Breast epithelium (tissue), 3 donors: ENCODE measurements at regions not wholly inside any gene's neighbourhood (a gene's known extent, or its start where the extent isn't known, plus 50 kb on each side); places are given as distances from the start of the nearest gene placed in this dataset.
"Not testable (repeated sequence)": the region's sequence is repeated elsewhere in the genome, so short reads cannot be mapped to it uniquely, and the experiment has no call there.

Source experiments
- CTCF ChIP-seq, 3 donors: fragments of 450-650 bp; IDR thresholded peaks; one replicate each; pipeline ENCODE4 v1.5.1; 2016 to 2017; ENCODE audit warnings: antibody characterized with exemption in 3 of 3, mild to moderate bottlenecking in 3 of 3, moderate library complexity in 3 of 3
- POLR2A ChIP-seq: fragments of 450-650 bp; IDR thresholded peaks from one replicate; pipeline ENCODE4 v1.6.1; 2016; ENCODE audit warnings: antibody characterized with exemption, mild to moderate bottlenecking, moderate library complexity

GRCh38 chr9:40583230-40583629, 545.3 kb downstream of the FOXD4L6 start:
- TF ChIP-seq POLR2A; CTCF (IDR thresholded peaks at IDR 0.05): not testable (repeated sequence)
